Natural killer cell treated with Interleukin-12 subunit alpha and Interleukin-12 subunit beta and Interleukin-15 and Interleukin-18, amount 100 ng/mL, for 72 hours (primary cell): ENCODE measurements at regions not wholly inside any gene's neighbourhood (a gene's known extent, or its start where the extent isn't known, plus 50 kb on each side); places are given as distances from the start of the nearest gene placed in this dataset.
A peak's percentile ranks its signal among the peaks of the same experiment; 100 is the strongest.

Experiments used
- ATAC-seq, 2 donors: fragments of 150-1000 bp; cut with Tn5 transposase in 1 of 2; sonication (Bioruptor Pico), chemical (Tn5 transposase) in 1 of 2; 2 replicates each; pipeline ENCODE4 v1.10.0; 2021
- DNase-seq: peaks from one replicate; pipeline ENCODE4 v3.0.0; 2022; ENCODE audit warnings: low spot score
- H3K27ac Mint-ChIP-seq, 2 donors: 1 replicate in 1 of 2; 2 replicates in 1 of 2; pipeline ENCODE4 v1.8.0; 2022; ENCODE audit warnings: mixed read lengths in 2 of 2, mild to moderate bottlenecking in 1 of 2, moderate library complexity in 1 of 2
- H3K27me3 Mint-ChIP-seq, 2 donors: 1 replicate in 1 of 2; 2 replicates in 1 of 2; pipeline ENCODE4 v1.8.0; 2022; ENCODE audit warnings: mixed read lengths in 2 of 2
- H3K36me3 Mint-ChIP-seq: one replicate; pipeline ENCODE4 v1.8.0; 2022; ENCODE audit warnings: mixed read lengths
- H3K4me1 Mint-ChIP-seq, 2 donors: 1 replicate in 1 of 2; 2 replicates in 1 of 2; pipeline ENCODE4 v1.8.0; 2022; ENCODE audit warnings: low read depth in 2 of 2, mixed read lengths in 2 of 2, mild to moderate bottlenecking in 1 of 2
- H3K4me3 Mint-ChIP-seq: one replicate; pipeline ENCODE4 v1.8.0; 2022; ENCODE audit warnings: mixed read lengths
- H3K9me3 Mint-ChIP-seq: 2 replicates; pipeline ENCODE4 v1.8.0; 2022; ENCODE audit warnings: mixed read lengths

DNA sequence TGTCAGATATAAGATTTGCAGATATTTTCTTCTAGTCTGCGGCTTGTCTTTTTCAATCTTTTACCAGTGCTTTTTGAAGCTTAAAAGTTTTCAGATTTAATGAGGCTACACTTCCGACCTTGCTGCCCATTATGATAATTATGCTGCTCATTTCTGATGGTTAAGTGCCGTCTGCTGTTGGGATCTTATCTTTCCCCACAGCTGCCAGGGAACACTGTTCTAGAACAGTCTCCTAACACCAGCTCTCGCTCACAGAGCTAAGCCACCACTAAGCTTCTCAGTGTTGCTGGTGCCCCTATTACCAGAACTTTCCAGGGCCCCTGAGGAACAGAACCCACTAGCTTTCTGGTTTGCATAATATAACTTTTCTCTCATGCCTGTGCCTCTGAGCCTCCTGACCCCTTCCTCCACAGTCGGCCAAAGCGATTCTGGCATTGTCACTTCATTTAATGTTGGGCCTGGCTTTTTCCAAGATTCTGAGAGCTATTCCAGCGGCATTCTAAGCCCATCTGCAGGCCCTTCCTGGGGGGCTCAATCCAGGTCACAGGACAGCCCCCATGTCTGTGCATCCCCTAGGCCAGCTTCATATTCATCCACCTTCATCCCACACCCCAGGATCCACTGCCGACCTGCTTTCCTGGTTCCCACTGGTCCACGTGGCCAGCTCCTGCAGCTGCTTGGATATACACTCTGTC is 237.0 kb downstream of the PTPRU start:
- H3K36me3 Mint-ChIP-seq = no peaks in the 10 kb centered on the region
- no peaks in the 10 kb centered on the region for H3K4me1 Mint-ChIP-seq
- H3K4me3 Mint-ChIP-seq = no peak overlapping the region
- no peak for DNase-seq
- no peaks in the 10 kb centered on the region for H3K9me3 Mint-ChIP-seq
- no peak for ATAC-seq
- H3K27me3 Mint-ChIP-seq = peaks cover 35 to 38% of the 10 kb centered on the region in 2 donors
- H3K27ac Mint-ChIP-seq = no peak overlapping the region

DNA sequence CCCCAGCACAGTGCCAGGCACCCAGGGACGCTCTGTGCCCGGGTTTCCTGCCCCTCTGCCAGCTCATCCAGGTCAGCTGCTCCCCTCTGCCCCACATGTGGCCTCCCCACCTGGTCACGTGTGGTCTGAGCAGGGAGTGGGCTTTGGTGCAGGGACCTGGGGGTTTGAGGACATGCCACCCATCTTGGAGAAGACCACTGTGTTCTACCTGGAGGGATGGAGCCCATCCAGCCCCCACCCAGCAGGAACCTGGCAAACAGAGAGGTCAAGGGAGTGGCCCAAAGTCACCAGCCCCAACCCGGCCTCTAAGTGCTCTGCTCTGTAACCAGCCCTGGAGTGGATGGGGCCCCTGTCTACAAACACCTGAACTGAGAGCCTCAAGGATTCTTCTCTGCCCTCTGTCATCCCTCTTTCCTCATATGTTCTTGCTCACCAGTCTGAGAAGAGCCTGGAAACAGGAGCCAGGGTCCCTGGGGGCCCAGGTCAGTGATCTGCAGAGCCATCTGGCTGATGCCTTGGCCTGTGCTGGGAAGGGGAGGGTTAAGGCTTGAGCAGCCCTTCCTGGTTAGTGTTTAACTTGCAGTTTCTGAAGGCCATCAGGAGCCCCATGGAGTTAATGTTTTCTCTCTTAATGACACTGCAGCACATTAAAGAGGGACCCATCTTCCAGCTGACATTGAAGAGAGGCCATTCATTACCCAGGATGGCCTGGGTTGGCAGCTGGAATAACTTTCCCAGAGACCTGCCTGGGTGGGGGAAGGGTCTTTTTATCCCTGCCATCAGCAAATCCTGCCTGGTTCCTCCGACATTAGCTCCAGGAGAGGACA is 235.4 kb downstream of the PTPRU start:
- Mint-ChIP-seq H3K36me3 (no peaks in the 10 kb centered on the region), H3K9me3 (no peaks in the 10 kb centered on the region), H3K4me3 (no peak overlapping the region), H3K27ac (no peak overlapping the region), H3K4me1 (no peaks in the 10 kb centered on the region), H3K27me3 (peaks cover 26 to 37% of the 10 kb centered on the region in 2 donors)
- ATAC-seq = no peak
- peak; percentile 45 for DNase-seq

DNA sequence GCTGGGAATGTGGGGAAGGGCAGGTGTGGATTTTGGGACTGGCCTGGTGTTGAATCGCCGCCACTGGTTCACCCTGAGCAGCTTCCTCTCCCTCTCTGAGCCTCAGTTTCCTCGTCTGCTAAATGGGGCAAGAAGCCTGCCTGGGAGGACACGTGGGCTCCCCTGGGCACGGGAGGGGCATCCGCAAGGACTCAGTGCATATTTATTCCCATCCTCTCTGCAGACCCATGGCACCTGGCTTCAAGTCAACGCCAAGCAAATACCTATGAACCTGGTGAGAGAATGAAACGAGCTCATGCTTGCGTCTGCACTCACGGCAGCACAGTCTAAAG is 234.4 kb downstream of the PTPRU start:
- peak; percentile 47 for DNase-seq
- Mint-ChIP-seq H3K9me3 (peaks cover 2% of the 10 kb centered on the region), H3K27me3 (peaks cover 17 to 34% of the 10 kb centered on the region in 2 donors), H3K36me3 (no peaks in the 10 kb centered on the region), H3K4me3 (no peak overlapping the region), H3K27ac (no peak overlapping the region), H3K4me1 (no peaks in the 10 kb centered on the region)
- ATAC-seq = no peak

DNA sequence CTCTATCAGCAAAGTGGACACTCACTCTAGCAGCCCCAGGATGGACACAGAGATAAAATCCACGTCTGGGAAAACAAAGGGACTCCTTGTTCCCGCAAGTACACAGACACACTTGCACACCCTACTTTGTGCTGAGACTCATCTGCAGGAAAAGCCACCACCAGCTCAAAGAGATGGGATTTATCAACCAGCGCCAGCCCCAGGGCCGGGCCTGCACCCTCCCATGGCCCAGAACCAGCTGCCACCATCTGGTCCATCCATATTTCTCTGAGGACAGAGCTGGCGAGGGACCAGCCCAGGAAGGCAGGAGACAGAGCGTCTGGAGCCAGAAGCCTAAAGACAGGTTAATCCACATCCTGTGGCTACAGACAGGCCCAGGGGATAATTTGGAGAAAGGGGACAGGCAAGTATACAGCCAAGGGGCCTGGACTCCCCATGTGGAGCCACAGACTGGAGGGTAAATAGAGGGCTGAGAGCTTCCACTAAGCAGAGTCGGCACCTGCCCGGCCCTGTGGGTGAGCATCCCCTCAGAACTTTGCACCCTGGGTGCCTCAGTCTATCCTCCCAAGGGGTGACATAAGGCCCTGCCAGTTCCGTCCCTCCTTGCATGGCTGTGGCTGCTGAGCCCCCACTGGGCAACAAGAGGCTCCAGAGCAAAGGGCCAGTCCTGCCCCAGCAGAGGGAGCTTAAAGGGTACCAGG is 233.9 kb downstream of the PTPRU start:
- peaks cover 2% of the 10 kb centered on the region for H3K36me3 Mint-ChIP-seq
- ATAC-seq = peak in 1 of 2 donors; percentile 28
- H3K27me3 Mint-ChIP-seq = peaks cover 18 to 33% of the 10 kb centered on the region in 2 donors
- no peaks in the 10 kb centered on the region for H3K4me1 Mint-ChIP-seq
- H3K9me3 Mint-ChIP-seq = peaks cover 3% of the 10 kb centered on the region
- H3K27ac Mint-ChIP-seq = no peak overlapping the region
- no peak overlapping the region for H3K4me3 Mint-ChIP-seq
- peak; percentile 26 for DNase-seq

DNA sequence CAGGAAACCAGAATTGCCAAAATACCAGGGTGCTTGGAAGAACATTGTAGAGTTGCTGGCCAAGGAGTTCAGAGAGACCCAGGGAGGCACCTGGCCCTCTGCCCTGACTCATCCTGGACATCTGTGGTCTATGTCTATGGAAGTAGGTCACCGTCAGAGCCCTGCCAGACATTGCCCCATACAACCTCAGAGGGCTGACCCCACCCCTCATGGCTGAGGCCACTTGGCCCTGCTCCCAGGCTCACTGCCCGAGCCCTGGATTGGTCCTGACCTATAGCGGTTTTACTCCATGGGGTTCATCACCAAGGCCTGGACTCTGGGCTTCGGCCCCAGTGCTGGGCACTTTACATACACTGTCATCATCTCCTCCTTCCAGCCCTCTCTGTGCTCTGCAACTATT is 233.1 kb downstream of the PTPRU start:
- peak; percentile 57 for DNase-seq
- Mint-ChIP-seq H3K4me1 (no peaks in the 10 kb centered on the region), H3K27me3 (peaks cover 24 to 29% of the 10 kb centered on the region in 2 donors), H3K4me3 (no peak overlapping the region), H3K9me3 (peaks cover 5% of the 10 kb centered on the region), H3K36me3 (peaks cover 4% of the 10 kb centered on the region), H3K27ac (no peak overlapping the region)
- ATAC-seq = peak in 1 of 2 donors; percentile 7

DNA sequence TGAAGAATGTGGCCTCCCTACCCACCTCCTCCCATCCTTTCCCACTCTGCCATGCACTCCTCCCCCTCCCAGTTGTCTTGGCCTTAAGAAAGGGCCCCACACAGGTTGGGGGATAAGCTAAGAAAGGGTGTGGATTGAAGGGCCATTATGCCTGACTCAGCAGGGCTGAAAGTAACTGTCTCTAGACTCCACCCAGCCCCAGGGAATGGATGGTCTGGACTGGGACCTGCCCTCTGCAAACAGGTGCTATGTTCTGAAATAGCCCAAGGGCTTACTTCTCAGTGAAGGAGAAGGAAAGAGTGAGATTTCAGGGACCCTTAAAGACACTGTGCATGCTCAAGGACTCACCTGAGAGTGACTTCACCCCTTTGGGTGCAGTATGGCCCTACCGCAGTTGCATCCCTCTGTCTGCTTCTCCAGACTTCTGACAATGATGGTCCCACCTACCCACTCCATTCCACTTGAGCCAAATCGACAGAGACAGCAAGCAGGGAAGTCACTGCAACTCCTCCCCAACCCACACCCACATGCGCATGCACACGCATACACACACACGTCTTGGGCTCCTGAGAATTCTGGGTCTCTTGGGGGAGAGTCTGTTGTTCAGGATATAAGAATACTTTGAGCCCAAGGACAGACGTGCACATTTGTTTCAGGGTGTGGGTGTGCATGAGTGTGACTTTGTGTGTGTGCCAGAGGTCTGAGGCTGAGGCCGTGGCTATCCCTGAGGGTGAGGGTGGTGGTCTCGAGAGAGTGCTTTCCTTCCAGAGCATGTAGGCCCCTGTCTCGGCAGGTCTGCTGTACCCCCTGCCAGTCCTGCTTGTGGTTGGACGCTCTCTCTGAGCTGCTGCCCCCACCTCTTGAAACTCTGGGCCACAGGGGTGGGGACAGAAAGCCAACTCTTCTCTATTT is 231.9 kb downstream of the PTPRU start:
- ATAC-seq (peak in 1 of 2 donors; percentile 38), DNase-seq (peak; percentile 53)
- Mint-ChIP-seq H3K27me3 (peaks cover 20 to 28% of the 10 kb centered on the region in 2 donors), H3K27ac (no peak overlapping the region), H3K4me3 (no peak overlapping the region), H3K9me3 (peaks cover 5% of the 10 kb centered on the region), H3K4me1 (no peaks in the 10 kb centered on the region), H3K36me3 (peaks cover 4% of the 10 kb centered on the region)

DNA sequence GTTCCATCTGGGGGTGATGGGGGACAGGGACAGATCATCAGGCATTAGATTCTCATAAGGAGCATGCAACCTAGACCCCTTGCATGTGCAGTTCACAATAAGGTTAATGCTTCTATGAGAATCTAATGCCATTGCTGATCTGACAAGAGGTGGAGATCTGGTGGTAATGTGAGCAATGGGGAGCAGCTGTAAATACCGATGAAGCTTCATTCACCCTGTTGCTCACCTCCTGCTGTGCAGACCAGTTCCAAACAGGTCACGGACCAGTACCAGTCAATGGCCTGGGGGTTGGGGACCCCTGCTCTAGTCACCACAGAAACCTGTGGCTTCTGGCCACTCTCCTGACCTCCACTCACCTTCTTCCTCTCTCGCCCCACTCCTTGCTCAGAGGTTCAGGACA is 229.9 kb downstream of the PTPRU start:
- Mint-ChIP-seq H3K27ac (no peak overlapping the region), H3K36me3 (peaks cover 4% of the 10 kb centered on the region), H3K4me3 (no peak overlapping the region), H3K4me1 (no peaks in the 10 kb centered on the region), H3K27me3 (peaks cover 15 to 24% of the 10 kb centered on the region in 2 donors), H3K9me3 (peaks cover 5% of the 10 kb centered on the region)
- DNase-seq = peak; percentile 31
- no peak for ATAC-seq

DNA sequence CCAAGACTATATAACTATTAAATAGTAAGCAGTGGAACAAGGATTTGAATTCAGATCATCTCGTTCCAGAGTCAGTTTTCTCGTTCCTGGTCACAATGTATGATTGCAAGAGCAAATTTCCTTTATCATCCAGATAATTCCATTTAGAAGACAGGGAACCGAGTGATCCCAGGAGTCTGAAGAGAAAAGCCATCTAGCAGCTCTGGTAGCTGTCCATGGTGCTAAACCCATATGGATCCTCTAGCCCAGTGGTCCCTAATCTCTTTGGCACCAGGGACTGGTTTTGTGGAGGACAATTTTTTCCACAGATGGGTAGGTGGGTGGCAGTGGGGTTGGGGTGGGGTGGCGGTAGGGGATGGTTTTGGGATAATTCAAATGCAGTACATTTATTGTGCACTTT is 229.4 kb downstream of the PTPRU start:
- peaks cover 5% of the 10 kb centered on the region for H3K9me3 Mint-ChIP-seq
- H3K27me3 Mint-ChIP-seq = peaks cover 15 to 22% of the 10 kb centered on the region in 2 donors
- H3K4me3 Mint-ChIP-seq = no peak overlapping the region
- DNase-seq (no peak), ATAC-seq (no peak)
- no peak overlapping the region for H3K27ac Mint-ChIP-seq
- no peaks in the 10 kb centered on the region for H3K4me1 Mint-ChIP-seq
- peaks cover 4% of the 10 kb centered on the region for H3K36me3 Mint-ChIP-seq

DNA sequence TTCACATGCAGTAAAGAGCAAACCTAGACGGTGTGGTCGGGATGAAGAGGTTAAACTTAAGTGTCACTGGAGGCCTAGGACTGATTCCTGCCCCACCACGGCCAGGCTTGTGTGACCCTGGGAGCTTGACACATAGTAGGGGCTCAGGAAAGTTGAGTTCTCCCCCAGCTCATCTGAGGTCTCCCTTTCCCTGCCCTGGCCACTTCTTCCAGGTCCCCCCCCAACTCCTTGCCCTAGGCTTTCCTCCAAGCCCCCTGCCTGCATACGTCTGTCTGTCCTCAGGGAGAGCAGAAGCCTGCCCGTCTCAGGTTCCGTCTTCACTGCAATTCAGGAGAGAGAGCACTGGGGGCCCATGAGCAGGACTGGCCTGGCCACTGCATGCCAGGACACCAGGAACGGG is 225.8 kb downstream of the PTPRU start:
- Mint-ChIP-seq H3K27me3 (peaks cover 15 to 17% of the 10 kb centered on the region in 2 donors), H3K27ac (no peak overlapping the region), H3K4me1 (no peaks in the 10 kb centered on the region), H3K36me3 (peaks cover 4% of the 10 kb centered on the region), H3K4me3 (no peak overlapping the region), H3K9me3 (peaks cover 5% of the 10 kb centered on the region)
- ATAC-seq (no peak), DNase-seq (peak; percentile 48)

DNA sequence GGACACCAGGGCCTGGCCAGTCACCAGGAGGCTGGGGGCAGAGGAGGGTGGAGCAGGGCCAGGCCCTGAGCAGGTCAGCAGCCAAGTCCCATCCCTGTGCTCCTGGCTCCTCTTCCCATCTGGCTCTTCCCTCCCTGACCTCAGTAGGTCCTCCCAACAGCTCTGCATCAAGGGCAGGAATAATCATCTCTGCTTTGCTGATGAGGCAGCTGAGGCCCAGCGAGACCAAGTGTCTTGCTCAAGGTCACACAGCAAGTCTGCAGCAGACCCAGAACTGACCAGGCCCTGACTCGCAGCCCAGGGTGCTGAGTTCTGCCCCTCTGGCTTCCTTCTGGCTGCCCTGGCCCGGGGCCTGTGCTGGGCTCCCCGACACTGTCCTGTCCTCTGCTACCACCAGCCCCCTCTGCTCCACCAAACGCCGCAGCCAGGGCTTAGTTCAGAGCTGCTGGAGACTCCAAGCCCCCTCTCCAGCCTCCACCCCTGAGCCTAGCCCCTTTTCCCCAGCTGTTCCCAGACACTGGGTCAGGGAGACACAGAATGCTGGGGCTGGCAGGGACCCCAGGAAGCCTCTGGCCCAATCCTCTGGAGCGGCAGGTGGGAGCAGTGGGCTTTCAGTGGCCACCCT is 224.9 kb downstream of the PTPRU start:
- Mint-ChIP-seq H3K27me3 (peaks cover 14 to 16% of the 10 kb centered on the region in 2 donors), H3K27ac (no peak overlapping the region), H3K9me3 (peaks cover 3% of the 10 kb centered on the region), H3K36me3 (peaks cover 4% of the 10 kb centered on the region), H3K4me1 (no peaks in the 10 kb centered on the region), H3K4me3 (no peak overlapping the region)
- peak; percentile 51 for DNase-seq
- peak in 1 of 2 donors; percentile 41 for ATAC-seq

DNA sequence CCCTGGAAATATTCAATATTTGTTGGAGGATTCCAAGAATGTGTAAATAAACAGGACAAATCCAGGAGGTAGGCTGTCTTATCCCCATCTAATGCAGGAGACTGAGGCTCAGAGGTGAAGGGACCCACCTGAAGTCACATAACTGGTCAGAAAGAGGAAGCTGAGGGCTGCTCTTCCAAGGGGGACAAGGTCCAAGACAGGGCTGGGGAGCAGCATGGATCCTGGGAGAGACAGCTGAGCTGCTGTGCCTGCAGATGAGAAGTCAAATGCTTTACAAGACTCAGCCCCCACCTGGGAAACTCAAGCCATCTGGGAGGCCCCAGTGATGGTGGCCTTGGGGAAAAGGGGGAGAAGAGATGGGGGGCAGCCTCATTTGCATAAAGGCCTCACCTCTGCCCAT is 224.4 kb downstream of the PTPRU start:
- Mint-ChIP-seq H3K27me3 (peaks cover 18 to 21% of the 10 kb centered on the region in 2 donors), H3K9me3 (peaks cover 3% of the 10 kb centered on the region), H3K4me3 (no peak overlapping the region), H3K36me3 (peaks cover 4% of the 10 kb centered on the region), H3K4me1 (no peaks in the 10 kb centered on the region), H3K27ac (no peak overlapping the region)
- DNase-seq (no peak), ATAC-seq (peak in 1 of 2 donors; percentile 33)

DNA sequence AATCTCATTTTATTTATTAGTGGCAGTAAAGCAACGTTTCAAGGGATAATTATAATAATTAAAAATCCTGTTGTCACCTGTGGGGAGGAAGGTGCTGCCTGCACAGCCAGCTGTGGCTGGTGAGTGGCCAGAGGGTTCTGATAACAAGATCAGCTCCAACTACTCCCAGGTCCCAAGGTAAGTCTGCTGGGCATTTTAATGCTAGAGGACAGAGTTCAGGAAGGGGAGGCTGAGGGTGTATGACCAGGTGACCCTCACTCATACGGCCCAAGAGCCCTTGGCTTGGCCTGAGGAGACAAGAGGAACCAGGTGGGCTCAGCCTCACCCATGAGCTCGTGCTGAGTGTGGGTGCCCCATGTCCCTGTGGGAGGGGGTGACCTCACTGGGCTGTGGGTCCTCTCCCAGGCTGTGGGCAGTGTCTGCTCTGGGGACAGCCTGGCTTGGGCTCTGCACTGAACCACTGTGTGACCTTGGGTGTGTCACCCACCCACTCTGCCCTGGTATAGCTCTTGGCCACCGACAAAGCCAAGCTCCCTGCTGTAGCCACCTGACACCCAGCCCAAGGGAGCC is 223.8 kb downstream of the PTPRU start:
- Mint-ChIP-seq H3K36me3 (peaks cover under 1% of the 10 kb centered on the region), H3K4me1 (no peaks in the 10 kb centered on the region), H3K4me3 (no peak overlapping the region), H3K27ac (no peak overlapping the region), H3K27me3 (peaks cover 18 to 19% of the 10 kb centered on the region in 2 donors), H3K9me3 (peaks cover under 1% of the 10 kb centered on the region)
- DNase-seq = peak; percentile 29
- ATAC-seq = peak; percentile 17 to 29

DNA sequence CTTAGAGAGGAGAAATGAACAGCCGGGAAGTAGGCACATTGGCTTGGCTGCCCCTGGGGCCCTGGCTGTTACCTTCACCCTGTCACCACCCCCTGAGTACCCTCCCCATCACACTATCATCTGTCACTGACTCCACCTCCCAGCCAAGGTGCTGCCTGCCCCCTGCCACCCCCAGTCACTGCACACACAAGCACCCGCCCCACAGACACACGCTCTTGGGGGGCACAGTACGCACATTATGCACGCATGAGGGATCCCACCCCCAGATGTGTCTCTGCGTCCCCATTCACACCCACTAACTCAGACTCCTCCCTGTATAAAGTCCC is 223.3 kb downstream of the PTPRU start:
- Mint-ChIP-seq H3K27ac (no peak overlapping the region), H3K27me3 (peaks cover 14 to 16% of the 10 kb centered on the region in 2 donors), H3K4me3 (no peak overlapping the region), H3K36me3 (no peaks in the 10 kb centered on the region), H3K4me1 (no peaks in the 10 kb centered on the region), H3K9me3 (no peaks in the 10 kb centered on the region)
- DNase-seq = no peak
- ATAC-seq = no peak
